Right cardiac atrium (tissue), 5 donors: ENCODE measurements at regions not wholly inside any gene's neighbourhood (a gene's known extent, or its start where the extent isn't known, plus 50 kb on each side); places are given as distances from the start of the nearest gene placed in this dataset.
A peak's percentile ranks its signal among the peaks of the same experiment; 100 is the strongest.

Experiments used
- ATAC-seq, 2 donors: fragments of 200-7000 bp; cut with Tn5 transposase; one replicate each; pipeline versions ENCODE4 v1.8.0 to v1.9.1; 2020; ENCODE audit warnings: moderate library complexity in 2 of 2, mild to moderate bottlenecking in 1 of 2
- DNase-seq, 3 donors: peaks; one replicate each; pipeline ENCODE4 v3.0.0-alpha.2; 2020
- H3K27ac ChIP-seq: one replicate; pipeline ENCODE4 v1.5.1; 2013; ENCODE audit warnings: mild to moderate bottlenecking, low read length, control low read depth, moderate library complexity
- H3K27me3 ChIP-seq: one replicate; pipeline ENCODE4 v1.6.1; 2013; ENCODE audit not compliant: control insufficient read depth, insufficient read depth
- H3K4me1 ChIP-seq: one replicate; pipeline ENCODE4 v1.6.1; 2013; ENCODE audit warnings: low read length; ENCODE audit not compliant: control insufficient read depth, insufficient read depth
- H3K4me3 ChIP-seq: one replicate; pipeline ENCODE4 v1.5.1; 2013; ENCODE audit warnings: low read length, control low read depth
- H3K9me3 ChIP-seq: one replicate; pipeline ENCODE4 v1.6.1; 2013; ENCODE audit warnings: low read length; ENCODE audit not compliant: control insufficient read depth
- WGBS: extraction: QIAGEN DNeasy Blood & Tissue Kit; methylation state at CpG from one replicate; pipeline ENCODE4 v1.1.7; 2013; 5-methylcytosine and 5-hydroxymethylcytosine counted together
- intact Hi-C, 4 donors: fragments of 100-400 bp; cut with DNase I; formaldehyde crosslinking; loops; one replicate each; pipeline versions ENCODE4 v1.11.0 to v1.14.0; 2022 to 2023
- donor health status: healthy with polysubstance abuse.
- donor health status: DM: no; HTN: yes; CAD: no.
- donor health status: DM: no; HTN: no; CAD: no.
- donor health status: DM: no; HTN: yes; CAD: no; lungs with severe emphysema.
- donor health status: DM: yes; HTN: yes; CAD: no.

GRCh38 chr9:118331622-118332045 is 627.4 kb downstream of the TLR4 start:
- DNase-seq (peak; percentile 9 to 37 (median 30)), ATAC-seq (peak; percentile 90 to 92)
- WGBS = 43% methylated on average over 5 of the region's 5 CpGs
- no peaks in the 10 kb centered on the region for H3K4me1 ChIP-seq
- no peaks in the 10 kb centered on the region for H3K27me3 ChIP-seq
- intact Hi-C loops = no loop called here
- no peaks in the 10 kb centered on the region for H3K9me3 ChIP-seq
- no peak overlapping the region for H3K4me3 ChIP-seq
- no peak overlapping the region for H3K27ac ChIP-seq

DNA sequence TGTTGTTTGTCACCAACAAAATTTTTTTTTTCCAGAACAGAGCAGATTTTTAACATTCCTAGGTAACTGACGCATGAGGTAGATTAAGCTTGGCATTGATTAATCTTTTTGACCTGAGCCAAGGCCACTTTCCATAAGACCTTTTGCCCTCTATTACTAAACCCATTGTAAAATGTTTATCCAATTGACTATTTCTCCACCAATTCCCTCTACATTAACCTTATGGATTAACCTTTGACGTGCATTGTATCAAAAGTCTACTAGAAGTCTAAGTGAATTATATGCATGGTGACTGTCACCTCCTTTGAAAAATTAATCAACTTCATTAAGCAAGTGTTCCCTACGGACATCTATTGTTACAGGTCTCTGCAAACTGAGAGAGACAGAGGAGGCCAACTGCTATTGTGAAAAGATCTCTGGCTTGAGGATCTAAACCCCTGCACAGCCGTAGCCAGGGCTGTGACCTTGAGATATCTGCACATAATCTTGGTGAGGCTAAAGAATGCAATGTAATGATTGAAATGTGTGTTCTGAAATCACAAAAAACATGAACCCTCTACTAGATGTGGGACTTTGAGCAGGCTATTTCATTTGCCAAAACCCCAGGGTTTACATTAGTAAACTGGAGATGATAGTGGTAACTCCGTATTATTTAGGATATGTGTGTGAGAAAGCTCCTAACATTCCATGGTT is 632.2 kb downstream of the TLR4 start:
- no peak for DNase-seq
- H3K9me3 ChIP-seq = no peaks in the 10 kb centered on the region
- no peak for ATAC-seq
- H3K27me3 ChIP-seq = no peaks in the 10 kb centered on the region
- no peaks in the 10 kb centered on the region for H3K4me1 ChIP-seq
- no peak overlapping the region for H3K4me3 ChIP-seq
- 58% methylated on average over 5 of the region's 5 CpGs for WGBS
- intact Hi-C loops = no loop called here
- H3K27ac ChIP-seq = no peak overlapping the region

- DNase-seq (no peak), ATAC-seq (no peak)
- H3K4me1 ChIP-seq = no peaks in the 10 kb centered on the region
- H3K27me3 ChIP-seq = no peaks in the 10 kb centered on the region
- H3K9me3 ChIP-seq = no peaks in the 10 kb centered on the region
- WGBS = 60% methylated on average over 2 of the region's 2 CpGs
- no peak overlapping the region for H3K4me3 ChIP-seq
- H3K27ac ChIP-seq = no peak overlapping the region
- intact Hi-C loops = no loop called here
These were observed 632.7 kb downstream of the TLR4 start for GRCh38 chr9:118336943-118337330.

GRCh38 chr9:118360036-118360435 is 655.8 kb downstream of the TLR4 start:
- no peak for DNase-seq
- WGBS = 85% methylated on average over 4 of the region's 4 CpGs
- H3K9me3 ChIP-seq = no peaks in the 10 kb centered on the region
- H3K27ac ChIP-seq = no peak overlapping the region
- intact Hi-C loops = no loop called here
- no peak overlapping the region for H3K4me3 ChIP-seq
- H3K4me1 ChIP-seq = no peaks in the 10 kb centered on the region
- H3K27me3 ChIP-seq = no peaks in the 10 kb centered on the region
- ATAC-seq = no peak

DNA sequence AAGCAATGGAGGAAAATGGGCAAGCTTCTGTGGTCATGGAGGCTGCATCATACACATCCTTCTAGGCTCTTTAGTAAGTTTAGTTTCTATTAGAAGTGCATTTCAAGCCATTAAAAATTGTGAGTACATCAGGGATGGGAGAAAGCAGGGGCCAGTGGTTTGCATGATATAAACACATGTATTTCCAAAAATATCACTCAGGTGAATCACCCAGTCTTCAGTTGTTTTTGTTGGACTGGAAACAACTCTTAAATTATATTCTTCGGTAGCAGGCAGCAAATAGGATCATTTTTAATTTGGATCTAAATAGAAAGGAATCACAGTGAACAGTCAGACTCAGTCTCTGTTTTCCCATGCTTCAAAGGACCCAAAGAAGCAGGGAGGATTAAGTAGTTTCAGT is 657.9 kb downstream of the TLR4 start:
- H3K9me3 ChIP-seq = no peaks in the 10 kb centered on the region
- 66% methylated on average over 1 of the region's 1 CpG for WGBS
- ATAC-seq (no peak), DNase-seq (no peak)
- H3K4me1 ChIP-seq = no peaks in the 10 kb centered on the region
- H3K4me3 ChIP-seq = no peak overlapping the region
- intact Hi-C loops = no loop called here
- no peaks in the 10 kb centered on the region for H3K27me3 ChIP-seq
- no peak overlapping the region for H3K27ac ChIP-seq

GRCh38 chr9:118362596-118362995 is 658.4 kb downstream of the TLR4 start:
- 64% methylated on average over 3 of the region's 3 CpGs for WGBS
- Histone ChIP-seq H3K4me3 (no peak overlapping the region), H3K27ac (no peak overlapping the region), H3K9me3 (no peaks in the 10 kb centered on the region), H3K4me1 (no peaks in the 10 kb centered on the region), H3K27me3 (no peaks in the 10 kb centered on the region)
- DNase-seq (no peak), ATAC-seq (no peak)
- intact Hi-C loops = no loop called here

GRCh38 chr9:118364266-118365106 is 660.3 kb downstream of the TLR4 start:
- H3K4me1 ChIP-seq = no peaks in the 10 kb centered on the region
- ATAC-seq (peak in 1 of 2 donors; percentile 45), DNase-seq (peak in 2 of 3 donors; percentile 35 to 43)
- intact Hi-C loops = no loop called here
- H3K9me3 ChIP-seq = no peaks in the 10 kb centered on the region
- 76% methylated on average over 7 of the region's 7 CpGs for WGBS
- H3K27ac ChIP-seq = no peak overlapping the region
- no peak overlapping the region for H3K4me3 ChIP-seq
- H3K27me3 ChIP-seq = no peaks in the 10 kb centered on the region

DNA sequence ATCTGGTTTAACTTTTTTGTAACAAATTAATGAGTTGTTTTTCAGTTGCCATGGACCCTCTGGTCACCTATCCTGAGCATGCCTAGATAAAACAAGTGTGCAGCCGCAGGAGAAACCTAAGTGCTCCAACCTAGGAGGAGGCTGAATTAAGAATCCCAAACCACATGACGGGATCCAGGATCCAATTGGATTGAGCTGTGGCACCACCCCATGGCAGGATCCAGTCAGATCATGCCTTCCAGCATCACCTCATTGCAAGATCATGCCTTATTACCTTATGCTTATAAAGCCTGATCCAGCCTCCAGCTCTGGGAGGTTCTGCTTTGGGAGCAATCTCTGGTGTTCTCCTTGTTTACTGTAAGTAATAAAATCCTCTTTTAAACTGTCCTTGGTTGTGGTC is 662.0 kb downstream of the TLR4 start:
- ATAC-seq = no peak
- intact Hi-C loops = no loop called here
- no peak overlapping the region for H3K4me3 ChIP-seq
- WGBS = 73% methylated on average over 2 of the region's 2 CpGs
- no peak for DNase-seq
- no peaks in the 10 kb centered on the region for H3K4me1 ChIP-seq
- H3K9me3 ChIP-seq = no peaks in the 10 kb centered on the region
- no peaks in the 10 kb centered on the region for H3K27me3 ChIP-seq
- no peak overlapping the region for H3K27ac ChIP-seq

- H3K27me3 ChIP-seq = no peaks in the 10 kb centered on the region
- H3K4me3 ChIP-seq = no peak overlapping the region
- no peaks in the 10 kb centered on the region for H3K9me3 ChIP-seq
- ATAC-seq (no peak), DNase-seq (no peak)
- no peak overlapping the region for H3K27ac ChIP-seq
- intact Hi-C loops = no loop called here
- H3K4me1 ChIP-seq = no peaks in the 10 kb centered on the region
These were observed 663.2 kb downstream of the TLR4 start for GRCh38 chr9:118367383-118367782.

DNA sequence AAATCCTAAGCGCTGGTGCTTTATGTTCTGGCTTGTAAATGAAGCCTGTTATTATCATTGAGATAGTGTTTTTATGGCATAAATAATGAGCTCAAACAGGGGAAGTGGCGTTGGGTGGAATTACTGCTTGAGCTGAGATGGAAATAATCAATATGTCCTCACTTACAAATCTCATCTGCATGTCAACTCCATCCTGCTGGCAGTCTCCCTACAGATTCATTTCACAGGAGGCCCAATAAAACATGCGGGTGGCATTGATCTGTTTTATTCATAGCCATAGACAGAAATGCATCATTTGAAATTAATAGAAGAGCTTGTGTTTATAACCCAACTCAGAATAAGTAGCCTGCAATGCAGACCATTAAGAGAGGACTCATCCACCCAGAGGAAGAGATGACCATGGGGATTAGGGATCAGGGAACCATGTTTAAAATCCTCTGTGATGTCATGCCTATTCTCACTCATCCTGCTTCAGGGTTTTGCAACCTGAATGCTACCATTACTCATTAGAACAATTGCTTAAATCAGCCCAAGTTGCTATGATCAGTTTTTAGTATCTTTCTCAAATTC is 680.4 kb downstream of the TLR4 start:
- no peaks in the 10 kb centered on the region for H3K27me3 ChIP-seq
- H3K4me3 ChIP-seq = no peak overlapping the region
- DNase-seq = no peak
- 73% methylated on average over 3 of the region's 3 CpGs for WGBS
- no peak overlapping the region for H3K27ac ChIP-seq
- intact Hi-C loops = no loop called here
- no peaks in the 10 kb centered on the region for H3K4me1 ChIP-seq
- ATAC-seq = no peak
- no peaks in the 10 kb centered on the region for H3K9me3 ChIP-seq

DNA sequence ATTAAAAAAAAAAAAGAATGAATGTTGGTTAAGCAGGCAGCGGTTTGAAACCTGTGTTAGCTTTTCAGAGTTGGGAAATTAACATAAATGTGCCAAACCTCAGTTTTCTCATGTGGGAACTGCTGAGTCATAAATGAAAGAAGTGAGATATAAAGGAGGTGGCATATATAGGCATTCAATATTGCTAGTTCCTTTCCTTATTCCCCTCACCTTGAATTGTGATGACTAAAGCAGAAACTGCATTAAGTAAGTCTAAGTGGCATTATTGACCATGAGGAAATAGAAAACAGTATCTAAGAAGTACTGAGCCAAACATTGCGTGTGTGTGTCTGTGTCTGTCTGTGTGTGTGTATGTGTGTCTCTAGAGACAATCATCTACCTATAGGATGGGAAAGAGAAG is 691.2 kb downstream of the TLR4 start:
- H3K27ac ChIP-seq = no peak overlapping the region
- no peaks in the 10 kb centered on the region for H3K9me3 ChIP-seq
- H3K4me3 ChIP-seq = no peak overlapping the region
- H3K4me1 ChIP-seq = no peaks in the 10 kb centered on the region
- no peaks in the 10 kb centered on the region for H3K27me3 ChIP-seq
- DNase-seq (no peak), ATAC-seq (no peak)
- WGBS = 85% methylated on average over 2 of the region's 2 CpGs
- intact Hi-C loops = loop anchor here in 1 of 4 donors (10.0 kb wide), 1 partner anchor 49 kb away; no protein-coding TSS in a partner anchor
